Caco-2 (cell line): ENCODE measurements at regions not wholly inside any gene's neighbourhood (a gene's known extent, or its start where the extent isn't known, plus 50 kb on each side); places are given as distances from the start of the nearest gene placed in this dataset.

Source experiments
- BruUV-seq: library from RNA; stranded (reverse); fragments of 400-500 nt; replicated peaks from 2 replicates; lab custom pipeline; 2021; lab: Mats Ljungman, UMichigan
- CTCF ChIA-PET: fragments of 300-600 bp; sonication (Branson Sonifier 250); formaldehyde crosslinking; loops from one replicate; lab custom pipeline; 2022; ENCODE audit warnings: antibody characterized with exemption; lab: Charles Lee
- POLR2A ChIA-PET: fragments of 300-600 bp; sonication (Branson Sonifier 250); formaldehyde crosslinking; loops from one replicate; lab custom pipeline; 2022; ENCODE audit warnings: antibody characterized with exemption; lab: Charles Lee
- DNase-seq, 2 experiments: peaks; one replicate each; pipeline versions ENCODE4 v3.0.0 to v3.0.0-alpha.2; 2020 to 2022
- H3K27me3 ChIP-seq: replicated peaks from 2 replicates; pipeline ENCODE4 v1.6.0; 2011; ENCODE audit warnings: low read length; ENCODE audit not compliant: control insufficient read depth, insufficient read depth
- H3K36me3 ChIP-seq: 2 replicates; pipeline ENCODE4 v1.5.1; 2011; ENCODE audit warnings: low read length; ENCODE audit not compliant: control insufficient read depth, insufficient read depth
- H3K4me1 ChIP-seq: fragments of 250-450 bp; sonication (Bioruptor Pico); 2 replicates; pipeline ENCODE4 v1.5.1; 2020; ENCODE audit warnings: mild to moderate bottlenecking
- H3K4me3 ChIP-seq: 2 replicates; pipeline ENCODE4 v1.5.1; 2011; ENCODE audit warnings: low read depth, mild to moderate bottlenecking, control low read depth, low read length
- H3K9me3 ChIP-seq: fragments of 250-450 bp; sonication (Bioruptor Pico); 2 replicates; pipeline ENCODE4 v1.5.1; 2020; ENCODE audit warnings: mild to moderate bottlenecking, moderate library complexity
- H3K27ac Mint-ChIP-seq: one replicate; pipeline ENCODE4 v1.8.0; 2022; ENCODE audit warnings: mixed read lengths; ENCODE audit not compliant: unreplicated experiment
- H3K27me3 Mint-ChIP-seq: one replicate; pipeline ENCODE4 v1.8.0; 2022; ENCODE audit warnings: mixed read lengths; ENCODE audit not compliant: insufficient read depth, unreplicated experiment
- H3K36me3 Mint-ChIP-seq: one replicate; pipeline ENCODE4 v1.8.0; 2022; ENCODE audit warnings: mild to moderate bottlenecking, mixed read lengths; ENCODE audit not compliant: insufficient read depth, unreplicated experiment
- H3K4me1 Mint-ChIP-seq: one replicate; pipeline ENCODE4 v1.8.0; 2022; ENCODE audit warnings: low read depth, mixed read lengths; ENCODE audit not compliant: unreplicated experiment
- H3K4me3 Mint-ChIP-seq: one replicate; pipeline ENCODE4 v1.8.0; 2022; ENCODE audit warnings: mild to moderate bottlenecking, moderate library complexity, mixed read lengths; ENCODE audit not compliant: unreplicated experiment
- H3K9me3 Mint-ChIP-seq: one replicate; pipeline ENCODE4 v1.8.0; 2022; ENCODE audit warnings: mixed read lengths; ENCODE audit not compliant: unreplicated experiment
- CTCF ChIP-seq, 2 experiments: fragments of 200-600 bp in 1 of 2; IDR thresholded peaks; 1 replicate in 1 of 2; 2 replicates in 1 of 2; pipeline versions ENCODE4 v1.5.1 to v1.8.0; 2011 to 2022; ENCODE audit warnings: antibody characterized with exemption in 1 of 2, control low read depth in 1 of 2, inconsistent platforms in 1 of 2, low read depth in 1 of 2, low read length in 1 of 2, mild to moderate bottlenecking in 1 of 2, moderate library complexity in 1 of 2; ENCODE audit not compliant: insufficient read depth in 1 of 2, severe bottlenecking in 1 of 2, unreplicated experiment in 1 of 2
- intact Hi-C: fragments of 100-400 bp; cut with micrococcal nuclease; formaldehyde crosslinking; loops from one replicate; pipeline ENCODE4 v1.10.0; 2022; ENCODE audit not compliant: unreplicated experiment

DNA sequence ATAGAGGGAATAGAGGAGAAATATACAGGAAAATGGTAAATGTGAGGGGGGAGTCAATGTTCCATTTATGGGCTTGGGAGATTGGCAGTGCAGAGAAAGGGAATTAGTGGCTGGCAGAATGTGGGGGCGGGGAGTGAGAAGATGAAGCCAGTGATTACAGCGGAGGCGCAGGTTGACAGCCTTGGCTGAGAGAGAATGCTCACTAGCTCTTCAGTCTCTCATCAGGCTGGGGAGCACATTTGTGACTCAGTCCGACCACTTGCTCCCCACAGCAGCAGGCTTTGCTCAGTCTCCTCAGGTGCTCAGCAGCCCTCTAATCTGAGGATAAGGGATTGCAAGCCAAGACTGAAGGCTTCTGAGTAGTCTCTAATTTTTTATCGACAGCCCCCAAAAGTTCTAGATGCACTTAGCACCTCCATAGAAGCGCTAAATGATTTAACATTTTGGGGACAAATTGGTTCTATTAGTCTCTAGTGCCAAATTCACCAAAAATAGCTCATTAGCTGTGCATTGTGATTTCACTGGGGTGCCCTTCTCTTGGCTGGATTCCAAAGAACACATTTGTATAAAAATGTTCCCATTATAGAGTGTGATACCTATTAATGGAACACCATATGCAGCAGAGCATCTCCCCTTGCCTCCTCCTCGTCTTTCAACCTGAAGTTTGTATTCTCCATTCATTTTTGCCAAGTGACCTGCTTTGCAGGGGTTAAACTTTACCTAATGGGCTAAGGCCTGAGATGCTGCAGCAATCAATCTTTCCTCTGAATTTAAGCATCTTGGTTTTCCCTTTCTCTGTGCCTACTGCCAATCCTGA, 191.8 kb downstream of the ZNF326 start:
- POLR2A ChIA-PET: no interaction called here
- peaks cover 12% of the 10 kb centered on the region for H3K27me3 Mint-ChIP-seq
- H3K4me3 Mint-ChIP-seq: no peak overlapping the region
- no peak overlapping the region for H3K4me3 ChIP-seq
- no peaks in the 10 kb centered on the region for H3K9me3 Mint-ChIP-seq
- intact Hi-C loops: no loop called here
- H3K4me1 Mint-ChIP-seq: no peaks in the 10 kb centered on the region
- CTCF ChIA-PET: no interaction called here
- H3K4me1 ChIP-seq: no peaks in the 10 kb centered on the region
- H3K27ac Mint-ChIP-seq: no peak overlapping the region
- no peaks in the 10 kb centered on the region for H3K27me3 ChIP-seq
- no TSS peak for BruUV-seq
- no peak for DNase-seq
- no peaks in the 10 kb centered on the region for H3K36me3 Mint-ChIP-seq
- no peak for TF ChIP-seq CTCF (IDR thresholded peaks at IDR 0.05; ENCODE audit: insufficient read depth in 1 of 2, low read depth in 1 of 2, low read length in 1 of 2, severe bottlenecking in 1 of 2, unreplicated experiment in 1 of 2)
- H3K36me3 ChIP-seq: no peaks in the 10 kb centered on the region
- H3K9me3 ChIP-seq: no peaks in the 10 kb centered on the region

DNA sequence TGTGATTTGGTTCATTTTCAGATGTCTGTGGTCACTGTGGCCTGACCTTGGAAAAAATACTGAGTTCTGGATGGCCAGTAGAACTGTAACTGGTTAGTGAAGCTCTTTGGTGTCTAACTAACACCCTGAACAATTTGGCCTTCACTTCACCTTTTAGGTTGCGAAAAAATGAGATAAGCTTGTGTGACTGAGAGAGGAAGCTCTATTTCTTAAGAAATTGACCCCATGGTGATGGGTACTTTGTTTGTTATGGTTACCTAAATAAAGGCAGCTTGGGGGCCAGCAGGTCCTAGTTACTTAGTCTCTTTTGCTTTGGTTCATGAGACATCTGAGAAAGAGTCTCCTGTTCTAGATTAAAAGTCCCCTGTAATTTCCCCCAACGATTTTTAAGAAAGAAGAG, 181.6 kb downstream of the ZNF326 start:
- Mint-ChIP-seq H3K4me1 (no peaks in the 10 kb centered on the region), H3K36me3 (no peaks in the 10 kb centered on the region), H3K27me3 (no peaks in the 10 kb centered on the region), H3K4me3 (no peak overlapping the region), H3K9me3 (no peaks in the 10 kb centered on the region), H3K27ac (no peak overlapping the region)
- intact Hi-C loops: no loop called here
- H3K4me1 ChIP-seq: no peaks in the 10 kb centered on the region
- no peak for TF ChIP-seq CTCF (IDR thresholded peaks at IDR 0.05; ENCODE audit: insufficient read depth in 1 of 2, low read depth in 1 of 2, low read length in 1 of 2, severe bottlenecking in 1 of 2, unreplicated experiment in 1 of 2)
- no TSS peak for BruUV-seq
- H3K9me3 ChIP-seq: no peaks in the 10 kb centered on the region
- POLR2A ChIA-PET: no interaction called here
- no peak for DNase-seq
- no peaks in the 10 kb centered on the region for H3K27me3 ChIP-seq
- no peak overlapping the region for H3K4me3 ChIP-seq
- no peaks in the 10 kb centered on the region for H3K36me3 ChIP-seq
- CTCF ChIA-PET: no interaction called here

GRCh38 chr1:90175490-90176167, 180.7 kb downstream of the ZNF326 start:
- POLR2A ChIA-PET: no interaction called here

More at GRCh38 chr1:90175490-90176167, 180.7 kb downstream of the ZNF326 start:
- no TSS peak for BruUV-seq
- H3K4me1 ChIP-seq: no peaks in the 10 kb centered on the region
- CTCF ChIA-PET: no interaction called here
- no peaks in the 10 kb centered on the region for H3K36me3 ChIP-seq
- intact Hi-C loops: no loop called here
- Mint-ChIP-seq H3K27ac (no peak overlapping the region), H3K9me3 (no peaks in the 10 kb centered on the region), H3K36me3 (no peaks in the 10 kb centered on the region), H3K27me3 (no peaks in the 10 kb centered on the region), H3K4me3 (no peak overlapping the region), H3K4me1 (no peaks in the 10 kb centered on the region)
- H3K27me3 ChIP-seq: no peaks in the 10 kb centered on the region
- no peak for DNase-seq
- no peak for TF ChIP-seq CTCF (IDR thresholded peaks at IDR 0.05; ENCODE audit: insufficient read depth in 1 of 2, low read depth in 1 of 2, low read length in 1 of 2, severe bottlenecking in 1 of 2, unreplicated experiment in 1 of 2)
- no peak overlapping the region for H3K4me3 ChIP-seq
- no peaks in the 10 kb centered on the region for H3K9me3 ChIP-seq
